Stimulated activated memory B cell treated with anti-CD40 and anti-IgM and Interleukin-4, amounts not matched to agents 10 μg/mL and 1 μg/mL and 100 μg/mL, for 72 hours (primary cell): ENCODE measurements at regions not wholly inside any gene's neighbourhood (a gene's known extent, or its start where the extent isn't known, plus 50 kb on each side); places are given as distances from the start of the nearest gene placed in this dataset.

Experiments
- ATAC-seq: fragments of 150-1000 bp; cut with Tn5 transposase; 2 replicates; pipeline ENCODE4 v1.10.0; 2021
- H3K27ac Mint-ChIP-seq: one replicate; pipeline ENCODE4 v1.8.0; 2022; ENCODE audit warnings: mild to moderate bottlenecking, mixed read lengths
- H3K27me3 Mint-ChIP-seq: one replicate; pipeline ENCODE4 v1.8.0; 2022; ENCODE audit warnings: mixed read lengths
- H3K36me3 Mint-ChIP-seq: one replicate; pipeline ENCODE4 v1.8.0; 2022; ENCODE audit warnings: mixed read lengths
- H3K4me1 Mint-ChIP-seq: one replicate; pipeline ENCODE4 v1.8.0; 2022; ENCODE audit warnings: mixed read lengths
- H3K4me3 Mint-ChIP-seq: one replicate; pipeline ENCODE4 v1.8.0; 2022; ENCODE audit warnings: mild to moderate bottlenecking, moderate library complexity, mixed read lengths
- H3K9me3 Mint-ChIP-seq: one replicate; pipeline ENCODE4 v1.8.0; 2022; ENCODE audit warnings: mixed read lengths

GRCh38 chr1:81142099-81142826, 658.5 kb upstream of the ADGRL2 start:
- peaks cover 4% of the 10 kb centered on the region for H3K4me1 Mint-ChIP-seq
- no peaks in the 10 kb centered on the region for H3K27me3 Mint-ChIP-seq
- no peak overlapping the region for H3K4me3 Mint-ChIP-seq
- H3K9me3 Mint-ChIP-seq: no peaks in the 10 kb centered on the region
- no peaks in the 10 kb centered on the region for H3K36me3 Mint-ChIP-seq
- ATAC-seq: no peak
- H3K27ac Mint-ChIP-seq: no peak overlapping the region

GRCh38 chr1:81135524-81135923, 665.2 kb upstream of the ADGRL2 start:
- Mint-ChIP-seq H3K36me3 (no peaks in the 10 kb centered on the region), H3K4me1 (peaks cover 4% of the 10 kb centered on the region), H3K4me3 (no peak overlapping the region), H3K9me3 (no peaks in the 10 kb centered on the region), H3K27ac (no peak overlapping the region), H3K27me3 (no peaks in the 10 kb centered on the region)
- no peak for ATAC-seq

- Mint-ChIP-seq H3K27ac (no peak overlapping the region), H3K36me3 (no peaks in the 10 kb centered on the region), H3K27me3 (no peaks in the 10 kb centered on the region), H3K9me3 (no peaks in the 10 kb centered on the region), H3K4me1 (no peaks in the 10 kb centered on the region), H3K4me3 (no peak overlapping the region)
- ATAC-seq: no peak
Observed at GRCh38 chr1:81129776-81130175, 671.0 kb upstream of the ADGRL2 start.

- H3K27me3 Mint-ChIP-seq: no peaks in the 10 kb centered on the region
- ATAC-seq: no peak
- no peaks in the 10 kb centered on the region for H3K9me3 Mint-ChIP-seq
- H3K4me3 Mint-ChIP-seq: no peak overlapping the region
- no peaks in the 10 kb centered on the region for H3K36me3 Mint-ChIP-seq
- H3K27ac Mint-ChIP-seq: no peak overlapping the region
- no peaks in the 10 kb centered on the region for H3K4me1 Mint-ChIP-seq
Observed at GRCh38 chr1:81129366-81129765, 671.4 kb upstream of the ADGRL2 start.

- no peaks in the 10 kb centered on the region for H3K27me3 Mint-ChIP-seq
- H3K36me3 Mint-ChIP-seq: no peaks in the 10 kb centered on the region
- no peaks in the 10 kb centered on the region for H3K4me1 Mint-ChIP-seq
- ATAC-seq: no peak
- H3K27ac Mint-ChIP-seq: no peak overlapping the region
- H3K4me3 Mint-ChIP-seq: no peak overlapping the region
- H3K9me3 Mint-ChIP-seq: no peaks in the 10 kb centered on the region
Observed at GRCh38 chr1:81128079-81128478, 672.7 kb upstream of the ADGRL2 start.

GRCh38 chr1:81126989-81127581, 673.6 kb upstream of the ADGRL2 start:
- Mint-ChIP-seq H3K4me3 (no peak overlapping the region), H3K27me3 (no peaks in the 10 kb centered on the region), H3K27ac (no peak overlapping the region), H3K4me1 (no peaks in the 10 kb centered on the region), H3K9me3 (no peaks in the 10 kb centered on the region), H3K36me3 (no peaks in the 10 kb centered on the region)
- ATAC-seq: no peak

- Mint-ChIP-seq H3K4me3 (no peak overlapping the region), H3K36me3 (no peaks in the 10 kb centered on the region), H3K27ac (no peak overlapping the region), H3K27me3 (no peaks in the 10 kb centered on the region), H3K9me3 (no peaks in the 10 kb centered on the region), H3K4me1 (no peaks in the 10 kb centered on the region)
- ATAC-seq: no peak
Observed at GRCh38 chr1:81125672-81126071, 675.1 kb upstream of the ADGRL2 start.

- H3K9me3 Mint-ChIP-seq: no peaks in the 10 kb centered on the region
- H3K4me1 Mint-ChIP-seq: no peaks in the 10 kb centered on the region
- no peak overlapping the region for H3K4me3 Mint-ChIP-seq
- H3K27me3 Mint-ChIP-seq: no peaks in the 10 kb centered on the region
- H3K36me3 Mint-ChIP-seq: no peaks in the 10 kb centered on the region
- ATAC-seq: no peak
- H3K27ac Mint-ChIP-seq: no peak overlapping the region
Observed at GRCh38 chr1:81121306-81121705, 679.4 kb upstream of the ADGRL2 start.

- no peaks in the 10 kb centered on the region for H3K36me3 Mint-ChIP-seq
- H3K4me1 Mint-ChIP-seq: no peaks in the 10 kb centered on the region
- no peak overlapping the region for H3K4me3 Mint-ChIP-seq
- H3K27me3 Mint-ChIP-seq: no peaks in the 10 kb centered on the region
- H3K9me3 Mint-ChIP-seq: no peaks in the 10 kb centered on the region
- ATAC-seq: no peak
- H3K27ac Mint-ChIP-seq: no peak overlapping the region
Observed at GRCh38 chr1:81119319-81119718, 681.4 kb upstream of the ADGRL2 start.

GRCh38 chr1:81118550-81118949, 682.2 kb upstream of the ADGRL2 start:
- ATAC-seq: no peak
- H3K27me3 Mint-ChIP-seq: no peaks in the 10 kb centered on the region
- peaks cover 3% of the 10 kb centered on the region for H3K9me3 Mint-ChIP-seq
- no peak overlapping the region for H3K4me3 Mint-ChIP-seq
- no peaks in the 10 kb centered on the region for H3K4me1 Mint-ChIP-seq
- H3K36me3 Mint-ChIP-seq: no peaks in the 10 kb centered on the region
- H3K27ac Mint-ChIP-seq: no peak overlapping the region

GRCh38 chr1:81115422-81115821, 685.3 kb upstream of the ADGRL2 start:
- H3K27ac Mint-ChIP-seq: no peak overlapping the region
- no peak overlapping the region for H3K4me3 Mint-ChIP-seq
- no peaks in the 10 kb centered on the region for H3K27me3 Mint-ChIP-seq
- no peak for ATAC-seq
- H3K4me1 Mint-ChIP-seq: no peaks in the 10 kb centered on the region
- H3K36me3 Mint-ChIP-seq: no peaks in the 10 kb centered on the region
- H3K9me3 Mint-ChIP-seq: peaks cover 3% of the 10 kb centered on the region

- no peaks in the 10 kb centered on the region for H3K27me3 Mint-ChIP-seq
- no peak for ATAC-seq
- H3K36me3 Mint-ChIP-seq: no peaks in the 10 kb centered on the region
- peaks cover 3% of the 10 kb centered on the region for H3K9me3 Mint-ChIP-seq
- H3K4me3 Mint-ChIP-seq: no peak overlapping the region
- H3K27ac Mint-ChIP-seq: no peak overlapping the region
- no peaks in the 10 kb centered on the region for H3K4me1 Mint-ChIP-seq
Observed at GRCh38 chr1:81114191-81114590, 686.5 kb upstream of the ADGRL2 start.

- Mint-ChIP-seq H3K27ac (no peak overlapping the region), H3K36me3 (no peaks in the 10 kb centered on the region), H3K9me3 (peaks cover 3% of the 10 kb centered on the region), H3K27me3 (no peaks in the 10 kb centered on the region), H3K4me1 (no peaks in the 10 kb centered on the region), H3K4me3 (no peak overlapping the region)
- no peak for ATAC-seq
Observed at GRCh38 chr1:81113688-81114087, 687.0 kb upstream of the ADGRL2 start.

GRCh38 chr1:81111818-81112217, 688.9 kb upstream of the ADGRL2 start:
- Mint-ChIP-seq H3K27ac (no peak overlapping the region), H3K4me3 (no peak overlapping the region), H3K9me3 (peaks cover 3% of the 10 kb centered on the region), H3K27me3 (no peaks in the 10 kb centered on the region), H3K4me1 (no peaks in the 10 kb centered on the region), H3K36me3 (no peaks in the 10 kb centered on the region)
- no peak for ATAC-seq

- H3K4me1 Mint-ChIP-seq: no peaks in the 10 kb centered on the region
- H3K4me3 Mint-ChIP-seq: no peak overlapping the region
- no peaks in the 10 kb centered on the region for H3K36me3 Mint-ChIP-seq
- ATAC-seq: no peak
- H3K27me3 Mint-ChIP-seq: no peaks in the 10 kb centered on the region
- H3K27ac Mint-ChIP-seq: no peak overlapping the region
- H3K9me3 Mint-ChIP-seq: peaks cover 2% of the 10 kb centered on the region
Observed at GRCh38 chr1:81109038-81109437, 691.7 kb upstream of the ADGRL2 start.

- no peaks in the 10 kb centered on the region for H3K36me3 Mint-ChIP-seq
- no peaks in the 10 kb centered on the region for H3K27me3 Mint-ChIP-seq
- H3K9me3 Mint-ChIP-seq: peaks cover 3% of the 10 kb centered on the region
- no peak overlapping the region for H3K27ac Mint-ChIP-seq
- no peak for ATAC-seq
- H3K4me1 Mint-ChIP-seq: no peaks in the 10 kb centered on the region
- H3K4me3 Mint-ChIP-seq: no peak overlapping the region
Observed at GRCh38 chr1:81097860-81098259, 702.9 kb upstream of the ADGRL2 start.
